WTC11 (cell line): ENCODE measurements at regions not wholly inside any gene's neighbourhood (a gene's known extent, or its start where the extent isn't known, plus 50 kb on each side); places are given as distances from the start of the nearest gene placed in this dataset.

Source experiments
- ATAC-seq: fragments of 200-7000 bp; cut with Tn5 transposase; 2 replicates; pipeline ENCODE4 v1.10.0; 2021; ENCODE audit warnings: mild to moderate bottlenecking, moderate library complexity
- CTCF ChIA-PET: fragments of 300-600 bp; sonication (Branson Sonifier 250); formaldehyde crosslinking; loops from one replicate; lab custom pipeline; 2021; ENCODE audit warnings: antibody characterized with exemption; lab: Charles Lee
- POLR2A ChIA-PET: fragments of 350-600 bp; sonication (Branson Sonifier 250); formaldehyde crosslinking; loops from one replicate; lab custom pipeline; 2021; ENCODE audit warnings: antibody characterized with exemption; lab: Charles Lee
- DNase-seq: peaks from one replicate; pipeline ENCODE4 v3.0.0; 2021; ENCODE audit warnings: low spot score
- H3K27ac Mint-ChIP-seq: 2 replicates; pipeline ENCODE4 v1.8.0; 2021; ENCODE audit warnings: mixed read lengths
- H3K27me3 Mint-ChIP-seq: 2 replicates; pipeline ENCODE4 v1.8.0; 2021; ENCODE audit warnings: low read depth, mild to moderate bottlenecking, moderate library complexity, mixed read lengths
- H3K36me3 Mint-ChIP-seq: 2 replicates; pipeline ENCODE4 v1.8.0; 2021; ENCODE audit warnings: mixed read lengths
- H3K4me1 Mint-ChIP-seq: 2 replicates; pipeline ENCODE4 v1.8.0; 2022; ENCODE audit warnings: mixed read lengths
- H3K4me3 Mint-ChIP-seq: 2 replicates; pipeline ENCODE4 v1.8.0; 2021; ENCODE audit warnings: mild to moderate bottlenecking, moderate library complexity, mixed read lengths
- H3K9me3 Mint-ChIP-seq: 2 replicates; pipeline ENCODE4 v1.8.0; 2021; ENCODE audit warnings: mixed read lengths
- CTCF ChIP-seq: fragments of 200-600 bp; IDR thresholded peaks from 2 replicates; pipeline ENCODE4 v1.8.0; 2022; ENCODE audit warnings: antibody characterized with exemption
- E2F1 ChIP-seq: sonication (generic); formaldehyde crosslinking; IDR thresholded peaks from 2 replicates; pipeline ENCODE4 v1.8.0; 2022; ENCODE audit warnings: mild to moderate bottlenecking, missing genetic modification reagents
- ELF4 ChIP-seq: sonication (generic); formaldehyde crosslinking; IDR thresholded peaks from 2 replicates; pipeline ENCODE4 v1.8.1; 2022; ENCODE audit warnings: low read depth, mild to moderate bottlenecking, moderate library complexity, missing genetic modification reagents
- ETV6 ChIP-seq: sonication (generic); formaldehyde crosslinking; IDR thresholded peaks from 2 replicates; pipeline ENCODE4 v1.8.1; 2022; ENCODE audit warnings: mild to moderate bottlenecking, missing genetic modification reagents
- FOXJ3 ChIP-seq: sonication (generic); formaldehyde crosslinking; IDR thresholded peaks from 2 replicates; pipeline ENCODE4 v1.9.0; 2021; ENCODE audit warnings: missing genetic modification reagents, mild to moderate bottlenecking, borderline replicate concordance
- GTF2I ChIP-seq: fragments of 250-450 bp; sonication (Bioruptor Pico); conservative IDR thresholded peaks from 2 replicates; pipeline ENCODE4 v1.4.0; 2021; ENCODE audit warnings: mild to moderate bottlenecking
- HMGA2 ChIP-seq: fragments of 250-450 bp; sonication (Bioruptor Pico); IDR thresholded peaks from 2 replicates; pipeline ENCODE4 v1.4.0; 2021; ENCODE audit warnings: mild to moderate bottlenecking, moderate library complexity
- NR1H2 ChIP-seq: sonication (generic); formaldehyde crosslinking; IDR thresholded peaks from 2 replicates; pipeline ENCODE4 v1.9.0; 2021; ENCODE audit warnings: mild to moderate bottlenecking, moderate library complexity, missing genetic modification reagents
- NR2C2 ChIP-seq: sonication (generic); formaldehyde crosslinking; IDR thresholded peaks from 2 replicates; pipeline ENCODE4 v1.8.0; 2022; ENCODE audit warnings: mild to moderate bottlenecking, missing genetic modification reagents
- PRDM15 ChIP-seq: sonication (generic); formaldehyde crosslinking; IDR thresholded peaks from 2 replicates; pipeline ENCODE4 v1.8.0; 2022; ENCODE audit warnings: missing genetic modification reagents
- PRRX2 ChIP-seq: fragments of 250-450 bp; sonication (Bioruptor Pico); IDR thresholded peaks from 2 replicates; pipeline ENCODE4 v1.8.0; 2021; ENCODE audit warnings: mild to moderate bottlenecking
- STAT6 ChIP-seq: sonication (generic); formaldehyde crosslinking; conservative IDR thresholded peaks from 2 replicates; pipeline ENCODE4 v1.8.1; 2023; ENCODE audit warnings: mild to moderate bottlenecking, low read depth, missing genetic modification reagents, moderate library complexity
- TEAD1 ChIP-seq: sonication (generic); formaldehyde crosslinking; IDR thresholded peaks from 2 replicates; pipeline ENCODE4 v1.8.0; 2022; ENCODE audit warnings: mild to moderate bottlenecking, missing genetic modification reagents
- ZBTB21 ChIP-seq: sonication (generic); formaldehyde crosslinking; IDR thresholded peaks from 2 replicates; pipeline ENCODE4 v1.8.1; 2023; ENCODE audit warnings: mild to moderate bottlenecking, missing genetic modification reagents, borderline replicate concordance
- ZBTB43 ChIP-seq: sonication (generic); formaldehyde crosslinking; IDR thresholded peaks from 2 replicates; pipeline ENCODE4 v1.8.1; 2023; ENCODE audit warnings: mild to moderate bottlenecking, missing genetic modification reagents
- ZMAT4 ChIP-seq: fragments of 250-450 bp; sonication (Bioruptor Pico); IDR thresholded peaks from 2 replicates; pipeline ENCODE4 v1.9.0; 2021; ENCODE audit warnings: mild to moderate bottlenecking
- ZNF232 ChIP-seq: sonication (generic); formaldehyde crosslinking; IDR thresholded peaks from 2 replicates; pipeline ENCODE4 v1.8.0; 2022; ENCODE audit warnings: mild to moderate bottlenecking, missing genetic modification reagents
- ZNF263 ChIP-seq: sonication (generic); formaldehyde crosslinking; IDR thresholded peaks from 2 replicates; pipeline ENCODE4 v1.8.1; 2022; ENCODE audit warnings: low read depth, mild to moderate bottlenecking, moderate library complexity, missing genetic modification reagents
- ZNF512 ChIP-seq: sonication (generic); formaldehyde crosslinking; IDR thresholded peaks from 2 replicates; pipeline ENCODE4 v1.8.1; 2022; ENCODE audit warnings: missing genetic modification reagents, borderline replicate concordance

GRCh38 chr2:60316381-60317033 lies 236.9 kb downstream of the BCL11A start:
- peaks cover 31% of the 10 kb centered on the region for H3K4me1 Mint-ChIP-seq
- ATAC-seq (no peak), DNase-seq (no peak)
- TF ChIP-seq PRDM15 (CRISPR knock-in tag) (no peak), ELF4 (CRISPR knock-in tag) (no peak), NR2C2 (CRISPR knock-in tag) (no peak), CTCF (no peak), ZNF512 (CRISPR knock-in tag) (no peak), GTF2I (CRISPR knock-in tag) (no peak), PRRX2 (CRISPR knock-in tag) (no peak), ZBTB43 (CRISPR knock-in tag) (no peak), E2F1 (CRISPR knock-in tag) (no peak), ETV6 (CRISPR knock-in tag) (no peak), HMGA2 (no peak), TEAD1 (CRISPR knock-in tag) (no peak), NR1H2 (CRISPR knock-in tag) (no peak)
- H3K36me3 Mint-ChIP-seq = no peaks in the 10 kb centered on the region
- no peak overlapping the region for H3K27ac Mint-ChIP-seq
- H3K27me3 Mint-ChIP-seq = no peaks in the 10 kb centered on the region; the same call in 1 of the 2 replicates
- no peaks in the 10 kb centered on the region for H3K9me3 Mint-ChIP-seq
- H3K4me3 Mint-ChIP-seq = no peak overlapping the region
- ChIA-PET POLR2A (no interaction called here), CTCF (interaction anchor here (0.6 kb wide), 1 partner anchor 69 kb away, joined by 3 read pairs; no protein-coding TSS in a partner anchor)

GRCh38 chr2:60313470-60314172 lies 239.8 kb downstream of the BCL11A start:
- ATAC-seq = no peak
- H3K9me3 Mint-ChIP-seq = no peaks in the 10 kb centered on the region
- no peak for TF ChIP-seq ZNF232
- no peak for TF ChIP-seq HMGA2
- no peak for TF ChIP-seq FOXJ3 (CRISPR knock-in tag)
- TF ChIP-seq ZBTB21 (CRISPR knock-in tag) = no peak
- no peak for TF ChIP-seq ZNF263 (CRISPR knock-in tag)
- TF ChIP-seq STAT6 = no peak
- no peak for TF ChIP-seq ZMAT4 (CRISPR knock-in tag)
- H3K4me1 Mint-ChIP-seq = peaks cover 22% of the 10 kb centered on the region
- DNase-seq = no peak
- POLR2A ChIA-PET = no interaction called here
- no peaks in the 10 kb centered on the region; the same call in 1 of the 2 replicates for H3K27me3 Mint-ChIP-seq
- no peak overlapping the region for H3K27ac Mint-ChIP-seq
- no peak overlapping the region for H3K4me3 Mint-ChIP-seq
- H3K36me3 Mint-ChIP-seq = no peaks in the 10 kb centered on the region
- CTCF ChIA-PET = interaction anchor here (0.5 to 1.1 kb wide), 3 partner anchors 88 to 242 kb away, joined by 3 to 8 read pairs (median 3); no protein-coding TSS in a partner anchor
